ENCODE measurements at regions not wholly inside any gene's neighbourhood (a gene's known extent, or its start where the extent isn't known, plus 50 kb on each side); places are given as distances from the start of the nearest gene placed in this dataset.

GRCh38 chr6:167701010-167701409, 125.7 kb upstream of the AFDN start:
- H4K20me1 ChIP-seq (ENCODE audit: insufficient read depth, low read length) = no peaks in the 10 kb centered on the region
- no peak for TF ChIP-seq CTCF (IDR thresholded peaks at IDR 0.05; ENCODE audit: low read length)
- TF ChIP-seq EZH2 (optimal IDR thresholded peaks at IDR 0.05; ENCODE audit: low read depth, low read length) = no peak
- no peak for TF ChIP-seq EZH2phosphoT487 (IDR thresholded peaks at IDR 0.05; ENCODE audit: low read length)
- no peaks in the 10 kb centered on the region for H3K4me1 ChIP-seq (ENCODE audit: low read length)
- no peak overlapping the region for H2AFZ ChIP-seq (ENCODE audit: low read length)
- H3K9ac ChIP-seq (ENCODE audit: low read length) = no peak overlapping the region
- DNase-seq = no peak
- H3K27ac ChIP-seq (ENCODE audit: low read length) = no peak overlapping the region
- H3K9me2 ChIP-seq (replicated peaks; ENCODE audit: insufficient read depth, low read length) = no peaks in the 10 kb centered on the region
- H3F3A ChIP-seq (ENCODE audit: insufficient read depth, low read length) = no peaks in the 10 kb centered on the region
- no peaks in the 10 kb centered on the region for H3K79me2 ChIP-seq (ENCODE audit: low read length)
- no peaks in the 10 kb centered on the region for H3K9me3 ChIP-seq (replicated peaks; ENCODE audit: insufficient read depth, low read length)
- no peak overlapping the region for H3K4me2 ChIP-seq (ENCODE audit: low read depth, low read length)
- H3K36me3 ChIP-seq (replicated peaks; ENCODE audit: insufficient read depth, low read length) = no peaks in the 10 kb centered on the region
- H3K4me3 ChIP-seq (ENCODE audit: low read length) = no peak overlapping the region
- peaks cover 4% of the 10 kb centered on the region; the same call in 1 of the 2 replicates for H3K27me3 ChIP-seq (replicated peaks; ENCODE audit: insufficient read depth, low read length)

GRCh38 chr6:167702241-167702827, 124.4 kb upstream of the AFDN start:
- Histone ChIP-seq H3K79me2 (ENCODE audit: low read length) (no peaks in the 10 kb centered on the region), H3K4me2 (ENCODE audit: low read depth, low read length) (no peak overlapping the region), H4K20me1 (ENCODE audit: insufficient read depth, low read length) (no peaks in the 10 kb centered on the region), H3K9ac (ENCODE audit: low read length) (no peak overlapping the region), H3K4me1 (ENCODE audit: low read length) (no peaks in the 10 kb centered on the region), H3K36me3 (replicated peaks; ENCODE audit: insufficient read depth, low read length) (no peaks in the 10 kb centered on the region), H3F3A (ENCODE audit: insufficient read depth, low read length) (no peaks in the 10 kb centered on the region), H3K9me2 (replicated peaks; ENCODE audit: insufficient read depth, low read length) (no peaks in the 10 kb centered on the region), H2AFZ (ENCODE audit: low read length) (no peak overlapping the region), H3K27ac (ENCODE audit: low read length) (no peak overlapping the region), H3K4me3 (ENCODE audit: low read length) (no peak overlapping the region), H3K9me3 (replicated peaks; ENCODE audit: insufficient read depth, low read length) (no peaks in the 10 kb centered on the region), H3K27me3 (replicated peaks; ENCODE audit: insufficient read depth, low read length) (peaks cover 14% of the 10 kb centered on the region)
- DNase-seq = no peak
- TF ChIP-seq EZH2 (optimal IDR thresholded peaks at IDR 0.05; ENCODE audit: low read depth, low read length) (no peak), CTCF (IDR thresholded peaks at IDR 0.05; ENCODE audit: low read length) (no peak), EZH2phosphoT487 (IDR thresholded peaks at IDR 0.05; ENCODE audit: low read length) (no peak)

- Histone ChIP-seq H3K79me2 (ENCODE audit: low read length) (no peaks in the 10 kb centered on the region), H3F3A (ENCODE audit: insufficient read depth, low read length) (no peaks in the 10 kb centered on the region), H3K9me2 (replicated peaks; ENCODE audit: insufficient read depth, low read length) (no peaks in the 10 kb centered on the region), H2AFZ (ENCODE audit: low read length) (no peak overlapping the region), H3K4me3 (ENCODE audit: low read length) (no peak overlapping the region), H3K27ac (ENCODE audit: low read length) (no peak overlapping the region), H3K27me3 (replicated peaks; ENCODE audit: insufficient read depth, low read length) (peaks cover 14% of the 10 kb centered on the region), H3K4me2 (ENCODE audit: low read depth, low read length) (no peak overlapping the region), H3K4me1 (ENCODE audit: low read length) (no peaks in the 10 kb centered on the region), H4K20me1 (ENCODE audit: insufficient read depth, low read length) (no peaks in the 10 kb centered on the region), H3K9ac (ENCODE audit: low read length) (no peak overlapping the region), H3K36me3 (replicated peaks; ENCODE audit: insufficient read depth, low read length) (no peaks in the 10 kb centered on the region), H3K9me3 (replicated peaks; ENCODE audit: insufficient read depth, low read length) (no peaks in the 10 kb centered on the region)
- TF ChIP-seq EZH2phosphoT487 (IDR thresholded peaks at IDR 0.05; ENCODE audit: low read length) = no peak
- no peak for TF ChIP-seq CTCF (IDR thresholded peaks at IDR 0.05; ENCODE audit: low read length)
- no peak for TF ChIP-seq EZH2 (optimal IDR thresholded peaks at IDR 0.05; ENCODE audit: low read depth, low read length)
- no peak for DNase-seq
Observed at GRCh38 chr6:167703347-167703746, 123.4 kb upstream of the AFDN start.

Data from MM.1S (cell line).